Prostate gland (tissue), 2 donors: ENCODE measurements at regions not wholly inside any gene's neighbourhood (a gene's known extent, or its start where the extent isn't known, plus 50 kb on each side); places are given as distances from the start of the nearest gene placed in this dataset.

ENCODE experiments used
- CTCF ChIP-seq, 4 experiments: fragments of 200-600 bp in 2 of 4; fragments of 450-650 bp in 2 of 4; sonication (generic) in 2 of 4; IDR thresholded peaks; 1 replicate in 3 of 4; 2 replicates in 1 of 4; pipeline ENCODE4 v1.5.1; 2016 to 2019; ENCODE audit warnings: antibody characterized with exemption in 4 of 4, mild to moderate bottlenecking in 2 of 4, moderate library complexity in 2 of 4
- POLR2AphosphoS5 ChIP-seq: sonication (generic); formaldehyde crosslinking; IDR thresholded peaks from one replicate; pipeline ENCODE4 v1.6.1; 2017; ENCODE audit warnings: antibody characterized with exemption

GRCh38 chr13:110807546-110807945, 94.0 kb downstream of the ING1 start:
- TF ChIP-seq POLR2AphosphoS5 (no peak), CTCF (IDR thresholded peaks at IDR 0.05) (no peak)
